SK-N-SH (cell line): ENCODE measurements at regions not wholly inside any gene's neighbourhood (a gene's known extent, or its start where the extent isn't known, plus 50 kb on each side); places are given as distances from the start of the nearest gene placed in this dataset.
"Not testable (repeated sequence)": the region's sequence is repeated elsewhere in the genome, so short reads cannot be mapped to it uniquely, and the experiment has no call there.

Experiments used
- CTCF ChIA-PET: fragments of 300-600, 350-600 bp; formaldehyde crosslinking; extraction: SDS; loops from one replicate; lab custom pipeline; 2021; lab: Yijun Ruan, JAX
- POLR2A ChIA-PET: fragments of 350-600 bp; sonication (Branson Sonifier 250); formaldehyde crosslinking; extraction: SDS; loops from one replicate; lab custom pipeline; 2020; ENCODE audit warnings: antibody characterized with exemption, inconsistent platforms; lab: Yijun Ruan, JAX
- DNase-seq: peaks from one replicate; pipeline ENCODE4 v3.0.0; 2012
- H2AFZ ChIP-seq: fragments of 200-600 bp; sonication (generic); 2 replicates; pipeline ENCODE4 v1.8.1; 2016; ENCODE audit warnings: antibody characterized with exemption, mild to moderate bottlenecking, low read depth
- H3F3A ChIP-seq: fragments of 200-600 bp; sonication (generic); replicated peaks from 2 replicates; pipeline ENCODE3; 2016; ENCODE audit warnings: antibody characterized with exemption, mild to moderate bottlenecking; ENCODE audit not compliant: insufficient read depth
- H3K27ac ChIP-seq, 2 experiments: fragments of 200-500 bp in 1 of 2; fragments of 200-600 bp in 1 of 2; sonication (Bioruptor generic) in 1 of 2; sonication (generic), shearing (Covaris generic) in 1 of 2; 2 replicates each; pipeline versions ENCODE4 v1.5.1 to v1.6.1; 2014 to 2016; ENCODE audit warnings: low read depth in 2 of 2, inconsistent platforms in 1 of 2, low read length in 1 of 2, mild to moderate bottlenecking in 1 of 2, mixed read lengths in 1 of 2
- H3K27me3 ChIP-seq: fragments of 200-600 bp; sonication (generic), shearing (Covaris generic); 2 replicates; pipeline ENCODE4 v1.6.1; 2016; ENCODE audit warnings: mixed run types; ENCODE audit not compliant: insufficient read depth
- H3K36me3 ChIP-seq, 2 experiments: fragments of 200-500 bp in 1 of 2; fragments of 200-600 bp in 1 of 2; sonication (Bioruptor generic) in 1 of 2; sonication (generic) in 1 of 2; replicated peaks in 1 of 2; 2 replicates each; pipeline versions ENCODE3 to v1.5.1; 2014 to 2016; ENCODE audit warnings: low read length in 1 of 2, mild to moderate bottlenecking in 1 of 2; ENCODE audit not compliant: insufficient read depth in 2 of 2, control insufficient read depth in 1 of 2
- H3K4me1 ChIP-seq, 2 experiments: fragments of 200-500 bp in 1 of 2; fragments of 200-600 bp in 1 of 2; sonication (Bioruptor generic) in 1 of 2; sonication (generic), shearing (Covaris generic) in 1 of 2; 2 replicates each; pipeline versions ENCODE4 v1.5.1 to v1.6.1; 2014 to 2016; ENCODE audit warnings: low read depth in 1 of 2, low read length in 1 of 2, mixed run types in 1 of 2; ENCODE audit not compliant: insufficient read depth in 2 of 2, control insufficient read depth in 1 of 2
- H3K4me2 ChIP-seq: fragments of 200-600 bp; sonication (generic), shearing (Covaris generic); 2 replicates; pipeline ENCODE4 v1.6.1; 2017; ENCODE audit warnings: mixed run types
- H3K4me3 ChIP-seq, 2 experiments: fragments of 200-500 bp in 1 of 2; fragments of 200-600 bp in 1 of 2; sonication (Bioruptor generic) in 1 of 2; sonication (generic), shearing (Covaris generic) in 1 of 2; 2 replicates each; pipeline versions ENCODE4 v1.5.1 to v1.8.1; 2014 to 2016; ENCODE audit warnings: low read depth in 2 of 2, inconsistent platforms in 1 of 2, low read length in 1 of 2, mild to moderate bottlenecking in 1 of 2, mixed read lengths in 1 of 2, moderate library complexity in 1 of 2
- H3K79me2 ChIP-seq: fragments of 200-600 bp; sonication (generic); 2 replicates; pipeline ENCODE4 v1.8.1; 2017; ENCODE audit warnings: mild to moderate bottlenecking; ENCODE audit not compliant: insufficient read depth
- H3K9ac ChIP-seq: fragments of 200-600 bp; sonication (generic); 2 replicates; pipeline ENCODE4 v1.6.1; 2017; ENCODE audit warnings: mixed run types
- H3K9me2 ChIP-seq: fragments of 200-600 bp; sonication (generic); 2 replicates; pipeline ENCODE4 v1.6.1; 2017; ENCODE audit warnings: mixed run types
- H3K9me3 ChIP-seq: fragments of 200-600 bp; sonication (generic); 2 replicates; pipeline ENCODE4 v1.6.1; 2017; ENCODE audit warnings: mixed run types, mild to moderate bottlenecking, moderate library complexity
- H4K20me1 ChIP-seq: fragments of 200-600 bp; sonication (generic); 2 replicates; pipeline ENCODE4 v1.6.1; 2017; ENCODE audit warnings: mild to moderate bottlenecking, mixed run types; ENCODE audit not compliant: insufficient read depth
- FOXM1 ChIP-seq: IDR thresholded peaks from 2 replicates; pipeline ENCODE4 v1.4.0; 2012; ENCODE audit warnings: low read depth, mild to moderate bottlenecking
- GABPA ChIP-seq: IDR thresholded peaks from 2 replicates; pipeline ENCODE4 v1.4.0; 2012; ENCODE audit warnings: low read depth, mild to moderate bottlenecking
- GATA2 ChIP-seq: sonication (generic); formaldehyde crosslinking; IDR thresholded peaks from 2 replicates; pipeline ENCODE4 v1.5.0; 2020; ENCODE audit warnings: mild to moderate bottlenecking, missing genetic modification reagents
- RFX5 ChIP-seq: IDR thresholded peaks from 2 replicates; pipeline ENCODE4 v1.6.1; 2012; ENCODE audit warnings: mild to moderate bottlenecking, improper control_type of control experiment, low read length
- SMC3 ChIP-seq: IDR thresholded peaks from 2 replicates; pipeline ENCODE4 v1.6.1; 2012; ENCODE audit warnings: low read depth, low read length, improper control_type of control experiment
- TAF1 ChIP-seq: IDR thresholded peaks from 2 replicates; pipeline ENCODE4 v1.6.1; 2012; ENCODE audit warnings: low read depth, mild to moderate bottlenecking, low read length, moderate library complexity, borderline replicate concordance
- WGBS: methylation state at CpG from one replicate; pipeline ENCODE4 v1.1.6; 2017; ENCODE audit warnings: low lambda C conversion rate; 5-methylcytosine and 5-hydroxymethylcytosine counted together
- TF ChIP-seq, protein P1 (sequence below): fragments of 200-600 bp; sonication (generic); IDR thresholded peaks from 2 replicates; pipeline ENCODE4 v1.6.1; 2017; ENCODE audit warnings: antibody characterized with exemption, mild to moderate bottlenecking, moderate library complexity
- TF ChIP-seq, protein P2 (sequence below): IDR thresholded peaks from 2 replicates; pipeline ENCODE4 v1.4.0; 2012; ENCODE audit warnings: low read depth
- TF ChIP-seq, protein P3 (sequence below): IDR thresholded peaks from 2 replicates; pipeline ENCODE4; 2012
- TF ChIP-seq, protein P4 (sequence below): IDR thresholded peaks from 2 replicates; pipeline ENCODE4 v1.4.0; 2012; ENCODE audit warnings: low read depth, borderline replicate concordance

DNA sequence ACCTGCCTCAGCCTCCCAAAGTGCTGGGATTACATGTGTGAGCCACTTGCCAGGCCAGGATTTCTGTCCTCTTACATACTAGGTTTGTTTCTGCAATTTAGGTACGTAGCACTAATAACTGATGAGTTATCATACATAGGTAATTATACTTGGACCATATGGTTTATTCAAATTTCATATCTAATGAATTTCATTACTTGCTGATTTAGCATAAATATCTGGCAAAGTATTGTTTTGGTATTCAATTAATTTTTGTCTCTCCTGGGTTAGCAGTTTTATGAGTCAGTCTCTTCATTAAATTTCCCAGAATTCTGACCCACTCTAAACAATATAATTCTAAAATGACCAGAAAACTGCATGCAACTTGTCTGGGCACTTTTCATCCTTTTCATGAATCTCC lies 2146.5 kb downstream of the TP53TG3F start:
- Histone ChIP-seq H3K36me3 (no peaks in the 10 kb centered on the region), H3K9ac (no peak overlapping the region), H3K4me2 (no peak overlapping the region), H3K27ac (no peak overlapping the region), H4K20me1 (no peaks in the 10 kb centered on the region), H3K9me3 (no peaks in the 10 kb centered on the region), H3K9me2 (no peaks in the 10 kb centered on the region), H2AFZ (no peak overlapping the region), H3K79me2 (no peaks in the 10 kb centered on the region), H3K4me1 (no peaks in the 10 kb centered on the region)
- WGBS: 12% methylated on average over 1 of the region's 1 CpG
- CTCF ChIA-PET: no interaction called here
- TF ChIP-seq, protein P1, sequence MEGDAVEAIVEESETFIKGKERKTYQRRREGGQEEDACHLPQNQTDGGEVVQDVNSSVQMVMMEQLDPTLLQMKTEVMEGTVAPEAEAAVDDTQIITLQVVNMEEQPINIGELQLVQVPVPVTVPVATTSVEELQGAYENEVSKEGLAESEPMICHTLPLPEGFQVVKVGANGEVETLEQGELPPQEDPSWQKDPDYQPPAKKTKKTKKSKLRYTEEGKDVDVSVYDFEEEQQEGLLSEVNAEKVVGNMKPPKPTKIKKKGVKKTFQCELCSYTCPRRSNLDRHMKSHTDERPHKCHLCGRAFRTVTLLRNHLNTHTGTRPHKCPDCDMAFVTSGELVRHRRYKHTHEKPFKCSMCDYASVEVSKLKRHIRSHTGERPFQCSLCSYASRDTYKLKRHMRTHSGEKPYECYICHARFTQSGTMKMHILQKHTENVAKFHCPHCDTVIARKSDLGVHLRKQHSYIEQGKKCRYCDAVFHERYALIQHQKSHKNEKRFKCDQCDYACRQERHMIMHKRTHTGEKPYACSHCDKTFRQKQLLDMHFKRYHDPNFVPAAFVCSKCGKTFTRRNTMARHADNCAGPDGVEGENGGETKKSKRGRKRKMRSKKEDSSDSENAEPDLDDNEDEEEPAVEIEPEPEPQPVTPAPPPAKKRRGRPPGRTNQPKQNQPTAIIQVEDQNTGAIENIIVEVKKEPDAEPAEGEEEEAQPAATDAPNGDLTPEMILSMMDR: no peak
- TF ChIP-seq, protein P2, sequence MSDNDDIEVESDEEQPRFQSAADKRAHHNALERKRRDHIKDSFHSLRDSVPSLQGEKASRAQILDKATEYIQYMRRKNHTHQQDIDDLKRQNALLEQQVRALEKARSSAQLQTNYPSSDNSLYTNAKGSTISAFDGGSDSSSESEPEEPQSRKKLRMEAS: no peak
- TF ChIP-seq, protein P3, sequence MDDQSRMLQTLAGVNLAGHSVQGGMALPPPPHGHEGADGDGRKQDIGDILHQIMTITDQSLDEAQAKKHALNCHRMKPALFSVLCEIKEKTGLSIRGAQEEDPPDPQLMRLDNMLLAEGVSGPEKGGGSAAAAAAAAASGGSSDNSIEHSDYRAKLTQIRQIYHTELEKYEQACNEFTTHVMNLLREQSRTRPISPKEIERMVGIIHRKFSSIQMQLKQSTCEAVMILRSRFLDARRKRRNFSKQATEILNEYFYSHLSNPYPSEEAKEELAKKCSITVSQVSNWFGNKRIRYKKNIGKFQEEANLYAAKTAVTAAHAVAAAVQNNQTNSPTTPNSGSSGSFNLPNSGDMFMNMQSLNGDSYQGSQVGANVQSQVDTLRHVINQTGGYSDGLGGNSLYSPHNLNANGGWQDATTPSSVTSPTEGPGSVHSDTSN: no peak
- TF ChIP-seq SMC3 (no peak), GABPA (no peak), TAF1 (no peak), RFX5 (no peak), GATA2 (CRISPR knock-in tag) (no peak), FOXM1 (no peak)
- TF ChIP-seq, protein P4, sequence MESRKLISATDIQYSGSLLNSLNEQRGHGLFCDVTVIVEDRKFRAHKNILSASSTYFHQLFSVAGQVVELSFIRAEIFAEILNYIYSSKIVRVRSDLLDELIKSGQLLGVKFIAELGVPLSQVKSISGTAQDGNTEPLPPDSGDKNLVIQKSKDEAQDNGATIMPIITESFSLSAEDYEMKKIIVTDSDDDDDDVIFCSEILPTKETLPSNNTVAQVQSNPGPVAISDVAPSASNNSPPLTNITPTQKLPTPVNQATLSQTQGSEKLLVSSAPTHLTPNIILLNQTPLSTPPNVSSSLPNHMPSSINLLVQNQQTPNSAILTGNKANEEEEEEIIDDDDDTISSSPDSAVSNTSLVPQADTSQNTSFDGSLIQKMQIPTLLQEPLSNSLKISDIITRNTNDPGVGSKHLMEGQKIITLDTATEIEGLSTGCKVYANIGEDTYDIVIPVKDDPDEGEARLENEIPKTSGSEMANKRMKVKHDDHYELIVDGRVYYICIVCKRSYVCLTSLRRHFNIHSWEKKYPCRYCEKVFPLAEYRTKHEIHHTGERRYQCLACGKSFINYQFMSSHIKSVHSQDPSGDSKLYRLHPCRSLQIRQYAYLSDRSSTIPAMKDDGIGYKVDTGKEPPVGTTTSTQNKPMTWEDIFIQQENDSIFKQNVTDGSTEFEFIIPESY: no peak
- TF ChIP-seq, all 33 proteins: peak for 0
- POLR2A ChIA-PET: no interaction called here
- no peak for DNase-seq
- no peaks in the 10 kb centered on the region for H3F3A ChIP-seq
- no peak overlapping the region for H3K4me3 ChIP-seq
- no peaks in the 10 kb centered on the region for H3K27me3 ChIP-seq

DNA sequence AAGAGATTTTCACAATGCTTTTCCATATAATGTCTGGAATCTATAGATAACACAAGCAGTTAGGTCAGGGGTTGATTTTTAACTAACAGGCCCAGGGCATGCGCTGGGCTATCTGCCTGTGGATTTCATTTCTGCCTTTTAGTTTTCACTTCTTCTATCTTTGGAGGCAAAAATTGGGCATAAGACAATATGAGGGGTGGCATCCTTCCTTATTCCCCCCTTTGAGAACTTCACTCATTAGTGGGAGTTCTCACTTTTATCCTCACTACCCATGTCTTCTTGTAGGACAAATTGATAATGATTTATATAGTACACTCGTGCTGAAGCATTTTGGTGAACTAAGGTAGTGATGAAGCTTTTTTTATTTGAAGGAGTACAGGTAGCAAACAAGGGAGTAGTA lies 2155.5 kb downstream of the TP53TG3F start:
- H3K4me3 ChIP-seq, POLR2A ChIA-PET, H2AFZ ChIP-seq, H3K27ac ChIP-seq, H3K79me2 ChIP-seq, CTCF ChIA-PET, DNase-seq, H3K36me3 ChIP-seq, H3K9ac ChIP-seq, H3K4me1 ChIP-seq, H3F3A ChIP-seq, H3K4me2 ChIP-seq, H3K27me3 ChIP-seq, H3K9me3 ChIP-seq, H4K20me1 ChIP-seq, H3K9me2 ChIP-seq: not testable (repeated sequence)
- WGBS: 5% methylated on average over 2 of the region's 2 CpGs

DNA sequence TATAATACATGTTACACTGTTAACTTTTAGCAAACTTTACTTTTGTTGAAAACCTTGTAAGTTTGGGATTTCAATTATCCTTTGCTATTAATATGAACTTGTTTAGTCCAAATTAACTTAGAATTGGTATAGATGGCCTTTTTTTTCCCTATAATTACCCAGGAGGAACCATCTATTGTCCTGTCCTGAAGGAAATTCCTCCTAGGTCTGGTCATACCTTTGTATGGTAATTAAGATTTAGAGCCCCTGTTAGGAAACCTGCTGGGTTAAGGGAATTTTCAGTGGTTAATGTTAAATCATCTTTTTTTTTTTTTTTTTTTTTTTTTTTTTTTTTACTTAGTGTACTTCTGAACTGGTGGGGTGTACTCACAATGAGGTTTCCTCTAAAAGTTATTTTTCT lies 2159.8 kb downstream of the TP53TG3F start:
- H3K9me3 ChIP-seq, H3K4me3 ChIP-seq, H4K20me1 ChIP-seq, H3K27me3 ChIP-seq, H2AFZ ChIP-seq, H3K27ac ChIP-seq, H3K79me2 ChIP-seq, H3K36me3 ChIP-seq, H3K9ac ChIP-seq, DNase-seq, CTCF ChIA-PET, POLR2A ChIA-PET, H3K9me2 ChIP-seq, H3K4me1 ChIP-seq, H3K4me2 ChIP-seq, H3F3A ChIP-seq: not testable (repeated sequence)
